C4-2B (cell line): ENCODE measurements at regions not wholly inside any gene's neighbourhood (a gene's known extent, or its start where the extent isn't known, plus 50 kb on each side); places are given as distances from the start of the nearest gene placed in this dataset.

Experiments used
- H3K27ac ChIP-seq: fragments of 450-650 bp; 2 replicates; pipeline ENCODE4 v1.5.1; 2017
- CTCF ChIP-seq: fragments of 450-650 bp; conservative IDR thresholded peaks from 2 replicates; pipeline ENCODE4 v1.5.1; 2017; ENCODE audit warnings: mild to moderate bottlenecking
- ZFX ChIP-seq: fragments of 450-650 bp; IDR thresholded peaks from 2 replicates; pipeline ENCODE4 v1.6.1; 2017

- TF ChIP-seq CTCF (no peak), ZFX (no peak)
- no peak overlapping the region for H3K27ac ChIP-seq
Measured at GRCh38 chr17:5794881-5795506, 210.7 kb upstream of the NLRP1 start.

GRCh38 chr17:5797447-5798050 is 213.2 kb upstream of the NLRP1 start:
- H3K27ac ChIP-seq = no peak overlapping the region
- TF ChIP-seq CTCF (no peak), ZFX (no peak)

- H3K27ac ChIP-seq = no peak overlapping the region
- no peak for TF ChIP-seq ZFX
- no peak for TF ChIP-seq CTCF
Measured at GRCh38 chr17:5798094-5798493, 213.8 kb upstream of the NLRP1 start.

GRCh38 chr17:5800131-5800530 is 215.8 kb upstream of the NLRP1 start:
- no peak overlapping the region for H3K27ac ChIP-seq
- no peak for TF ChIP-seq CTCF
- TF ChIP-seq ZFX = no peak

GRCh38 chr17:5800646-5801045 is 216.3 kb upstream of the NLRP1 start:
- H3K27ac ChIP-seq = no peak overlapping the region
- TF ChIP-seq CTCF = no peak
- TF ChIP-seq ZFX = no peak

- no peak for TF ChIP-seq CTCF
- H3K27ac ChIP-seq = no peak overlapping the region
Measured at GRCh38 chr17:5804251-5804650, 219.9 kb upstream of the NLRP1 start.

GRCh38 chr17:5809056-5809455 is 224.7 kb upstream of the NLRP1 start:
- H3K27ac ChIP-seq = no peak overlapping the region
- TF ChIP-seq CTCF (no peak), ZFX (no peak)
